Hypothalamus (tissue), 51 donors: ENCODE measurements at regions not wholly inside any gene's neighbourhood (a gene's known extent, or its start where the extent isn't known, plus 50 kb on each side); places are given as distances from the start of the nearest gene placed in this dataset.

Experiments
- DNase-seq, 51 donors: peaks; one replicate each; lab custom pipeline; 2025; lab: John Stamatoyannopoulos, UW

GRCh38 chrX:79300856-79301255 lies 66.3 kb downstream of the ITM2A start:
- DNase-seq: no peak

- DNase-seq: no peak
Measured at GRCh38 chrX:79290596-79290995, 76.5 kb downstream of the ITM2A start.

- DNase-seq: no peak
Measured at GRCh38 chrX:79288733-79289132, 78.4 kb downstream of the ITM2A start.

- no peak for DNase-seq
Measured at GRCh38 chrX:79287724-79288123, 79.4 kb downstream of the ITM2A start.

GRCh38 chrX:79281775-79282174 lies 85.4 kb downstream of the ITM2A start:
- DNase-seq: no peak

GRCh38 chrX:79270401-79270800 lies 96.7 kb downstream of the ITM2A start:
- DNase-seq: peak in 7 of 51 donors; percentile 0 to 1 (median 0)

- no peak for DNase-seq
Measured at GRCh38 chrX:79268788-79269187, 98.3 kb downstream of the ITM2A start.

GRCh38 chrX:79266702-79267101 lies 100.4 kb downstream of the ITM2A start:
- no peak for DNase-seq

GRCh38 chrX:79263550-79263949 lies 103.6 kb downstream of the ITM2A start:
- DNase-seq: no peak

- peak in 1 of 51 donors; percentile 1 for DNase-seq
Measured at GRCh38 chrX:79259073-79259689, 108.0 kb downstream of the ITM2A start.

- no peak for DNase-seq
Measured at GRCh38 chrX:79243691-79244090, 99.2 kb downstream of the GPR174 start.

GRCh38 chrX:79235899-79236298 lies 91.4 kb downstream of the GPR174 start:
- DNase-seq: no peak

GRCh38 chrX:79231662-79232061 lies 87.2 kb downstream of the GPR174 start:
- DNase-seq: no peak
